IMR-90 (cell line): ENCODE measurements at regions not wholly inside any gene's neighbourhood (a gene's known extent, or its start where the extent isn't known, plus 50 kb on each side); places are given as distances from the start of the nearest gene placed in this dataset.

ENCODE experiments used
- BHLHE40 ChIP-seq: fragments of 150-350 bp; IDR thresholded peaks from 2 replicates; pipeline ENCODE4 v1.6.1; 2016; ENCODE audit warnings: mild to moderate bottlenecking, low read depth, low read length
- CEBPB ChIP-seq: IDR thresholded peaks from 2 replicates; pipeline ENCODE4 v1.6.1; 2012; ENCODE audit warnings: low read depth, low read length, improper control_type of control experiment
- CHD1 ChIP-seq: IDR thresholded peaks from 2 replicates; pipeline ENCODE4 v1.6.1; 2012; ENCODE audit warnings: low read depth, low read length, improper control_type of control experiment
- FOS ChIP-seq: fragments of 150-350 bp; IDR thresholded peaks from 2 replicates; pipeline ENCODE4 v1.6.1; 2016; ENCODE audit warnings: low read depth, low read length
- MAFK ChIP-seq: IDR thresholded peaks from 2 replicates; pipeline ENCODE4 v1.6.1; 2012; ENCODE audit warnings: low read depth, low read length, improper control_type of control experiment
- MAZ ChIP-seq: IDR thresholded peaks from 2 replicates; pipeline ENCODE4 v1.6.1; 2012; ENCODE audit warnings: low read depth, mild to moderate bottlenecking, low read length, improper control_type of control experiment, moderate library complexity, borderline replicate concordance
- POLR2A ChIP-seq: IDR thresholded peaks from 2 replicates; pipeline ENCODE4 v1.6.1; 2012; ENCODE audit warnings: mild to moderate bottlenecking, low read depth, low read length
- RAD21 ChIP-seq: IDR thresholded peaks from 2 replicates; pipeline ENCODE4 v1.6.1; 2012; ENCODE audit warnings: low read length, improper control_type of control experiment
- RCOR1 ChIP-seq: IDR thresholded peaks from 2 replicates; pipeline ENCODE4 v1.6.1; 2012; ENCODE audit warnings: mild to moderate bottlenecking, low read length, improper control_type of control experiment; ENCODE audit not compliant: insufficient replicate concordance
- RFX5 ChIP-seq: IDR thresholded peaks from 2 replicates; pipeline ENCODE4 v1.8.0; 2012; ENCODE audit warnings: low read depth, mild to moderate bottlenecking, low read length, moderate library complexity
- SMC3 ChIP-seq: fragments of 150-350 bp; IDR thresholded peaks from 2 replicates; pipeline ENCODE4 v1.6.1; 2016; ENCODE audit warnings: low read depth, mild to moderate bottlenecking, antibody characterized with exemption, low read length, moderate library complexity
- TF ChIP-seq, protein P1 (sequence below): conservative IDR thresholded peaks from 2 replicates; pipeline ENCODE4 v1.5.1; 2012; ENCODE audit warnings: mild to moderate bottlenecking, low read depth, low read length, improper control_type of control experiment
- TF ChIP-seq, protein P2 (sequence below): fragments of 150-350 bp; IDR thresholded peaks from 2 replicates; pipeline ENCODE4 v1.6.1; 2016; ENCODE audit warnings: low read depth, mild to moderate bottlenecking, low read length, moderate library complexity, borderline replicate concordance

DNA sequence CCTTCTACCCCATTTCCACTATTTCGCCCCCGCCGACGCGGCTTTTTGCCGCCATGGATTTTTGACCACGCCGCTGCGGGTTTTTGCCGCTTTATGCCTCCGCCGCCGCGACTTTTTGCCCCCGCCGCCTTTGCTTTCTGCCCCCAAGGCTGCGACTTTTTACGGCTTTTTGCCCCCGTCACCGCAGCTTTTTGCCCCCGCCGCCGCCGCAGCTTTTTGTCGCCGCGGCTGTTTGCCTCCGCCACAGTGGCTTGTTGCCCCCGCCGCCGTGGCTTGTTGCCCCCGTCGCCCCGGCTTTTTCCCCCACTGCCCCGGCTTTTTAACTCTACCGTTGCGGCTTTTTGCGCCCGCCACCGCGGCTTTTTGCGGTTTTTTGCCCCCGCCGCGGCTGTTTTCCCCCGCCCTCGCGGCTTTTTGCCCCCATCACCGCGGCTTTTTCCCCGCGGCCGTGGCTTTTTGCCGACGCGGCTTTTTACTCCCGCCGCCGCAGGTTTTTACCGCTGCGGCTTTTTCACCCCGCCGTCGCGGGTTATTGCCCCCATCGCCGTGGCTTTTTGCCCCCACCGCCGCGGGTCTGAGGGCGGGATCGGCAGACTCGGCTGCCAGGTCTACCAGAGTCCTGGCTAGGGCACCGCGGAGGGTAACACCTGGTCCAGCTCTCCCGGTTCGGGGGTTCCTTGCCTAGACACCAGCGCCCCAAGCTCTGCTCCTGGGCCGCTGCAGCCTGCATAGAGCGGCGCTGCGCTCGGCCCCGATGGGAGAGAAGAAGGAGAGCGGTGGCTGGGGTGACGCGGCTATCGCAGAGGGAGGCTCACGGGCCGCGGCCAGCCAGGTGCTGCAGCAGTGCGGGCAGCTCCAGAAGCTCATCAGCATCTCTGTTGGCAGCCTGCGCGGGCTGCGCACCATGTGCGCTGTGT, 562.7 kb upstream of the WSB1 start:
- TF ChIP-seq POLR2A (no peak), RCOR1 (no peak), BHLHE40 (no peak), SMC3 (no peak), MAFK (peak; percentile 54), CEBPB (no peak), MAZ (no peak), RAD21 (no peak), CHD1 (no peak), FOS (no peak), RFX5 (no peak)
- TF ChIP-seq, protein P1, sequence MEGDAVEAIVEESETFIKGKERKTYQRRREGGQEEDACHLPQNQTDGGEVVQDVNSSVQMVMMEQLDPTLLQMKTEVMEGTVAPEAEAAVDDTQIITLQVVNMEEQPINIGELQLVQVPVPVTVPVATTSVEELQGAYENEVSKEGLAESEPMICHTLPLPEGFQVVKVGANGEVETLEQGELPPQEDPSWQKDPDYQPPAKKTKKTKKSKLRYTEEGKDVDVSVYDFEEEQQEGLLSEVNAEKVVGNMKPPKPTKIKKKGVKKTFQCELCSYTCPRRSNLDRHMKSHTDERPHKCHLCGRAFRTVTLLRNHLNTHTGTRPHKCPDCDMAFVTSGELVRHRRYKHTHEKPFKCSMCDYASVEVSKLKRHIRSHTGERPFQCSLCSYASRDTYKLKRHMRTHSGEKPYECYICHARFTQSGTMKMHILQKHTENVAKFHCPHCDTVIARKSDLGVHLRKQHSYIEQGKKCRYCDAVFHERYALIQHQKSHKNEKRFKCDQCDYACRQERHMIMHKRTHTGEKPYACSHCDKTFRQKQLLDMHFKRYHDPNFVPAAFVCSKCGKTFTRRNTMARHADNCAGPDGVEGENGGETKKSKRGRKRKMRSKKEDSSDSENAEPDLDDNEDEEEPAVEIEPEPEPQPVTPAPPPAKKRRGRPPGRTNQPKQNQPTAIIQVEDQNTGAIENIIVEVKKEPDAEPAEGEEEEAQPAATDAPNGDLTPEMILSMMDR: no peak
- TF ChIP-seq, protein P2, sequence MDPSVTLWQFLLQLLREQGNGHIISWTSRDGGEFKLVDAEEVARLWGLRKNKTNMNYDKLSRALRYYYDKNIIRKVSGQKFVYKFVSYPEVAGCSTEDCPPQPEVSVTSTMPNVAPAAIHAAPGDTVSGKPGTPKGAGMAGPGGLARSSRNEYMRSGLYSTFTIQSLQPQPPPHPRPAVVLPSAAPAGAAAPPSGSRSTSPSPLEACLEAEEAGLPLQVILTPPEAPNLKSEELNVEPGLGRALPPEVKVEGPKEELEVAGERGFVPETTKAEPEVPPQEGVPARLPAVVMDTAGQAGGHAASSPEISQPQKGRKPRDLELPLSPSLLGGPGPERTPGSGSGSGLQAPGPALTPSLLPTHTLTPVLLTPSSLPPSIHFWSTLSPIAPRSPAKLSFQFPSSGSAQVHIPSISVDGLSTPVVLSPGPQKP: no peak
